ENCODE measurements at regions not wholly inside any gene's neighbourhood (a gene's known extent, or its start where the extent isn't known, plus 50 kb on each side); places are given as distances from the start of the nearest gene placed in this dataset.

- TF ChIP-seq POLR2A (IDR thresholded peaks at IDR 0.05; ENCODE audit: low read depth) (no peak), CTCF (IDR thresholded peaks at IDR 0.05) (no peak)
Measured at GRCh38 chr10:14456218-14456869, 125.6 kb upstream of the FRMD4A start.

All from esophagus muscularis mucosa (tissue), 3 donors.